ENCODE measurements at regions not wholly inside any gene's neighbourhood (a gene's known extent, or its start where the extent isn't known, plus 50 kb on each side); places are given as distances from the start of the nearest gene placed in this dataset.
A peak's percentile ranks its signal among the peaks of the same experiment; 100 is the strongest.

GRCh38 chr5:73265641-73266040, 92.6 kb downstream of the TMEM174 start:
- H3K4me3 ChIP-seq (ENCODE audit: low read length in 2 of 2), result no peak overlapping the region
- H3K27ac ChIP-seq (ENCODE audit: low read depth in 1 of 2, low read length in 2 of 2), result no peak overlapping the region
- ATAC-seq (ENCODE audit: low FRiP score), result no peak
- H3K4me1 ChIP-seq (ENCODE audit: control insufficient read depth in 1 of 2, insufficient read depth in 2 of 2, low read length in 2 of 2), result no peaks in the 10 kb centered on the region
- peaks cover 2% of the 10 kb centered on the region for H3K9me3 ChIP-seq (ENCODE audit: control insufficient read depth, low read length)
- H3K27me3 ChIP-seq (ENCODE audit: control insufficient read depth in 1 of 2, insufficient read depth in 2 of 2, low read length in 1 of 2), result no peaks in the 10 kb centered on the region
- WGBS, 2 donors, result 37 to 46% methylated on average over 3 of the region's 3 CpGs
- no peak for DNase-seq
- intact Hi-C loops (cut with DNase I), result no loop called here
- H3K36me3 ChIP-seq (ENCODE audit: control insufficient read depth in 1 of 2, insufficient read depth in 2 of 2, low read length in 1 of 2), result no peaks in the 10 kb centered on the region

GRCh38 chr5:73264631-73265030, 91.6 kb downstream of the TMEM174 start:
- peaks cover 2% of the 10 kb centered on the region for H3K9me3 ChIP-seq (ENCODE audit: control insufficient read depth, low read length)
- WGBS, 2 donors, result 94% methylated on average over 5 of the region's 5 CpGs
- intact Hi-C loops (cut with DNase I), result no loop called here
- H3K27me3 ChIP-seq (ENCODE audit: control insufficient read depth in 1 of 2, insufficient read depth in 2 of 2, low read length in 1 of 2), result no peaks in the 10 kb centered on the region
- H3K27ac ChIP-seq (ENCODE audit: low read depth in 1 of 2, low read length in 2 of 2), result no peak overlapping the region
- H3K4me3 ChIP-seq (ENCODE audit: low read length in 2 of 2), result no peak overlapping the region
- H3K36me3 ChIP-seq (ENCODE audit: control insufficient read depth in 1 of 2, insufficient read depth in 2 of 2, low read length in 1 of 2), result no peaks in the 10 kb centered on the region
- no peak for ATAC-seq (ENCODE audit: low FRiP score)
- no peak for DNase-seq
- H3K4me1 ChIP-seq (ENCODE audit: control insufficient read depth in 1 of 2, insufficient read depth in 2 of 2, low read length in 2 of 2), result no peaks in the 10 kb centered on the region

- Histone ChIP-seq H3K27ac (ENCODE audit: low read depth in 1 of 2, low read length in 2 of 2) (no peak overlapping the region), H3K4me3 (ENCODE audit: low read length in 2 of 2) (no peak overlapping the region), H3K27me3 (ENCODE audit: control insufficient read depth in 1 of 2, insufficient read depth in 2 of 2, low read length in 1 of 2) (no peaks in the 10 kb centered on the region), H3K4me1 (ENCODE audit: control insufficient read depth in 1 of 2, insufficient read depth in 2 of 2, low read length in 2 of 2) (no peaks in the 10 kb centered on the region), H3K36me3 (ENCODE audit: control insufficient read depth in 1 of 2, insufficient read depth in 2 of 2, low read length in 1 of 2) (no peaks in the 10 kb centered on the region), H3K9me3 (ENCODE audit: control insufficient read depth, low read length) (peaks cover 2% of the 10 kb centered on the region)
- ATAC-seq (ENCODE audit: low FRiP score) (no peak), DNase-seq (no peak)
- intact Hi-C loops (cut with DNase I), result no loop called here
Observed at GRCh38 chr5:73263001-73263710, 90.2 kb downstream of the TMEM174 start.

- peaks cover 5% of the 10 kb centered on the region for H3K9me3 ChIP-seq (ENCODE audit: control insufficient read depth, low read length)
- ATAC-seq (ENCODE audit: low FRiP score), result no peak
- 88 to 91% methylated on average over 1 of the region's 1 CpG for WGBS, 2 donors
- no peak overlapping the region for H3K4me3 ChIP-seq (ENCODE audit: low read length in 2 of 2)
- H3K4me1 ChIP-seq (ENCODE audit: control insufficient read depth in 1 of 2, insufficient read depth in 2 of 2, low read length in 2 of 2), result no peaks in the 10 kb centered on the region
- intact Hi-C loops (cut with DNase I), result no loop called here
- H3K27me3 ChIP-seq (ENCODE audit: control insufficient read depth in 1 of 2, insufficient read depth in 2 of 2, low read length in 1 of 2), result peaks cover 0 to 1% of the 10 kb centered on the region in 2 donors
- no peak overlapping the region for H3K27ac ChIP-seq (ENCODE audit: low read depth in 1 of 2, low read length in 2 of 2)
- no peaks in the 10 kb centered on the region for H3K36me3 ChIP-seq (ENCODE audit: control insufficient read depth in 1 of 2, insufficient read depth in 2 of 2, low read length in 1 of 2)
- no peak for DNase-seq
Observed at GRCh38 chr5:73256862-73257261, 83.9 kb downstream of the TMEM174 start.

GRCh38 chr5:73256462-73256861, 83.5 kb downstream of the TMEM174 start:
- WGBS, 2 donors, result 86 to 98% methylated on average over 2 of the region's 2 CpGs
- Histone ChIP-seq H3K4me3 (ENCODE audit: low read length in 2 of 2) (no peak overlapping the region), H3K9me3 (ENCODE audit: control insufficient read depth, low read length) (peaks cover 5% of the 10 kb centered on the region), H3K4me1 (ENCODE audit: control insufficient read depth in 1 of 2, insufficient read depth in 2 of 2, low read length in 2 of 2) (no peaks in the 10 kb centered on the region), H3K27me3 (ENCODE audit: control insufficient read depth in 1 of 2, insufficient read depth in 2 of 2, low read length in 1 of 2) (peaks cover 0 to 1% of the 10 kb centered on the region in 2 donors), H3K36me3 (ENCODE audit: control insufficient read depth in 1 of 2, insufficient read depth in 2 of 2, low read length in 1 of 2) (no peaks in the 10 kb centered on the region), H3K27ac (ENCODE audit: low read depth in 1 of 2, low read length in 2 of 2) (no peak overlapping the region)
- intact Hi-C loops (cut with DNase I), result no loop called here
- DNase-seq, result no peak
- ATAC-seq (ENCODE audit: low FRiP score), result no peak

GRCh38 chr5:73256012-73256411, 83.0 kb downstream of the TMEM174 start:
- no peak overlapping the region for H3K4me3 ChIP-seq (ENCODE audit: low read length in 2 of 2)
- WGBS, 2 donors, result 67 to 78% methylated on average over 6 of the region's 6 CpGs

GRCh38 chr5:73254642-73255041, 81.6 kb downstream of the TMEM174 start:
- Histone ChIP-seq H3K4me3 (ENCODE audit: low read length in 2 of 2) (no peak overlapping the region), H3K9me3 (ENCODE audit: control insufficient read depth, low read length) (peaks cover 3% of the 10 kb centered on the region), H3K4me1 (ENCODE audit: control insufficient read depth in 1 of 2, insufficient read depth in 2 of 2, low read length in 2 of 2) (peaks cover 0 to 2% of the 10 kb centered on the region in 2 donors), H3K27ac (ENCODE audit: low read depth in 1 of 2, low read length in 2 of 2) (no peak overlapping the region), H3K36me3 (ENCODE audit: control insufficient read depth in 1 of 2, insufficient read depth in 2 of 2, low read length in 1 of 2) (no peaks in the 10 kb centered on the region), H3K27me3 (ENCODE audit: control insufficient read depth in 1 of 2, insufficient read depth in 2 of 2, low read length in 1 of 2) (peaks cover 0 to 1% of the 10 kb centered on the region in 2 donors)
- ATAC-seq (ENCODE audit: low FRiP score) (no peak), DNase-seq (no peak)
- WGBS, 2 donors, result 66% methylated on average over 3 of the region's 3 CpGs
- intact Hi-C loops (cut with DNase I), result no loop called here

More at GRCh38 chr5:73256012-73256411, 83.0 kb downstream of the TMEM174 start:
- H3K36me3 ChIP-seq (ENCODE audit: control insufficient read depth in 1 of 2, insufficient read depth in 2 of 2, low read length in 1 of 2), result no peaks in the 10 kb centered on the region
- ATAC-seq (ENCODE audit: low FRiP score) (no peak), DNase-seq (no peak)
- intact Hi-C loops (cut with DNase I), result no loop called here
- H3K4me1 ChIP-seq (ENCODE audit: control insufficient read depth in 1 of 2, insufficient read depth in 2 of 2, low read length in 2 of 2), result no peaks in the 10 kb centered on the region
- no peak overlapping the region for H3K27ac ChIP-seq (ENCODE audit: low read depth in 1 of 2, low read length in 2 of 2)
- H3K27me3 ChIP-seq (ENCODE audit: control insufficient read depth in 1 of 2, insufficient read depth in 2 of 2, low read length in 1 of 2), result peaks cover 0 to 1% of the 10 kb centered on the region in 2 donors
- H3K9me3 ChIP-seq (ENCODE audit: control insufficient read depth, low read length), result peaks cover 4% of the 10 kb centered on the region

- ATAC-seq (ENCODE audit: low FRiP score) (no peak), DNase-seq (no peak)
- Histone ChIP-seq H3K4me1 (ENCODE audit: control insufficient read depth in 1 of 2, insufficient read depth in 2 of 2, low read length in 2 of 2) (peaks cover 0 to 2% of the 10 kb centered on the region in 2 donors), H3K4me3 (ENCODE audit: low read length in 2 of 2) (no peak overlapping the region), H3K27me3 (ENCODE audit: control insufficient read depth in 1 of 2, insufficient read depth in 2 of 2, low read length in 1 of 2) (peaks cover 0 to 1% of the 10 kb centered on the region in 2 donors), H3K9me3 (ENCODE audit: control insufficient read depth, low read length) (peaks cover 3% of the 10 kb centered on the region), H3K27ac (ENCODE audit: low read depth in 1 of 2, low read length in 2 of 2) (no peak overlapping the region), H3K36me3 (ENCODE audit: control insufficient read depth in 1 of 2, insufficient read depth in 2 of 2, low read length in 1 of 2) (no peaks in the 10 kb centered on the region)
- WGBS, 2 donors, result 93 to 96% methylated on average over 3 of the region's 3 CpGs
- intact Hi-C loops (cut with DNase I), result no loop called here
Observed at GRCh38 chr5:73253047-73253660, 80.2 kb downstream of the TMEM174 start.

GRCh38 chr5:73250645-73251044, 77.7 kb downstream of the TMEM174 start:
- Histone ChIP-seq H3K4me3 (ENCODE audit: low read length in 2 of 2) (no peak overlapping the region), H3K4me1 (ENCODE audit: control insufficient read depth in 1 of 2, insufficient read depth in 2 of 2, low read length in 2 of 2) (peaks cover 0 to 2% of the 10 kb centered on the region in 2 donors), H3K27me3 (ENCODE audit: control insufficient read depth in 1 of 2, insufficient read depth in 2 of 2, low read length in 1 of 2) (peaks cover 0 to 1% of the 10 kb centered on the region in 2 donors), H3K9me3 (ENCODE audit: control insufficient read depth, low read length) (no peaks in the 10 kb centered on the region), H3K36me3 (ENCODE audit: control insufficient read depth in 1 of 2, insufficient read depth in 2 of 2, low read length in 1 of 2) (no peaks in the 10 kb centered on the region), H3K27ac (ENCODE audit: low read depth in 1 of 2, low read length in 2 of 2) (no peak overlapping the region)
- intact Hi-C loops (cut with DNase I), result no loop called here
- DNase-seq (peak in 1 of 2 donors; percentile 44), ATAC-seq (ENCODE audit: low FRiP score) (peak; percentile 30)
- 9 to 11% methylated on average over 2 of the region's 2 CpGs for WGBS, 2 donors

Data from aorta (tissue), 5 donors.